ENCODE measurements at regions not wholly inside any gene's neighbourhood (a gene's known extent, or its start where the extent isn't known, plus 50 kb on each side); places are given as distances from the start of the nearest gene placed in this dataset.
A peak's percentile ranks its signal among the peaks of the same experiment; 100 is the strongest.

GRCh38 chr18:38635709-38636430 is 1070.3 kb upstream of the CELF4 start:
- ATAC-seq (peak; percentile 51 to 80 (median 58)), DNase-seq (peak in 1 of 5 donors; percentile 15)
- Histone ChIP-seq H3K36me3 (no peaks in the 10 kb centered on the region), H3K4me3 (no peak overlapping the region), H3K4me1 (peaks cover 0 to 30% (median 12%) of the 10 kb centered on the region in 12 donors), H3K9me3 (peaks cover 0 to 16% (median 0%) of the 10 kb centered on the region in 12 donors), H3K27me3 (no peaks in the 10 kb centered on the region), H3K27ac (peak overlapping the region in 4 of 12 donors; percentile 6 to 49 (median 22))
- intact Hi-C loops (cut with DNase I), result no loop called here
- no peak for TF ChIP-seq POLR2A (IDR thresholded peaks at IDR 0.05)
- no peak for TF ChIP-seq CTCF (IDR thresholded peaks at IDR 0.05)

- Histone ChIP-seq H3K36me3 (no peaks in the 10 kb centered on the region), H3K4me1 (peaks cover 0 to 30% (median 12%) of the 10 kb centered on the region in 12 donors), H3K4me3 (no peak overlapping the region), H3K27me3 (no peaks in the 10 kb centered on the region), H3K27ac (peak overlapping the region in 1 of 12 donors; percentile 23), H3K9me3 (peaks cover 0 to 6% (median 0%) of the 10 kb centered on the region in 12 donors)
- TF ChIP-seq CTCF (IDR thresholded peaks at IDR 0.05), result no peak
- TF ChIP-seq POLR2A (IDR thresholded peaks at IDR 0.05), result no peak
- intact Hi-C loops (cut with DNase I), result no loop called here
- no peak for DNase-seq
- ATAC-seq, result peak in 1 of 4 donors; percentile 24
- 25 to 51% (median 36%) methylated on average over 2 of the region's 2 CpGs for WGBS, 4 donors
Observed at GRCh38 chr18:38634117-38634516, 1068.5 kb upstream of the CELF4 start.

DNA sequence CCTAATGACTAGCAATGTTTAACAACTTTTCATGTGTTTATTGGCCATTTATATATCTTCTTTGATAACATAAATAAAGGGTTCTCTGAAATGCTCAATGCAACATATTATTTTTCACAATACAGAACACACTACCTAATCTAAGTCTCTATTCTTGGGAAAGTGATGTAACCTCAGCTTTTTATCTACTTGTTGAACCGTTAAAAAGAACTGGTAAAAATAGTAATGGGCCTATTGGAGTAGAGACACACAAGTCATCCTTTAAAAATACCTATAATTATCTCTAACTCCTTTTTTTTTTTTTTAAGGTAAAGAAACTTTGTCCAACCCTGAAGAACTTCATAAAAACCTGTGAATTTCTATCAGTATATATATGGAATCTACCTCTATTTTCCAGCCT is 1067.7 kb upstream of the CELF4 start:
- H3K9me3 ChIP-seq, result peaks cover 0 to 1% (median 0%) of the 10 kb centered on the region in 12 donors
- no peaks in the 10 kb centered on the region for H3K36me3 ChIP-seq
- intact Hi-C loops (cut with DNase I), result no loop called here
- DNase-seq, result no peak
- TF ChIP-seq CTCF (IDR thresholded peaks at IDR 0.05) (no peak), POLR2A (IDR thresholded peaks at IDR 0.05) (no peak)
- peak overlapping the region in 3 of 12 donors; percentile 3 to 23 (median 3) for H3K27ac ChIP-seq
- ATAC-seq, result peak in 3 of 4 donors; percentile 58 to 76 (median 69)
- whole genome bisulfite sequencing, 4 donors, result 18 to 32% (median 30%) methylated on average over 1 of the region's 1 CpG
- no peaks in the 10 kb centered on the region for H3K27me3 ChIP-seq
- no peak overlapping the region for H3K4me3 ChIP-seq
- H3K4me1 ChIP-seq, result peaks cover 0 to 30% (median 12%) of the 10 kb centered on the region in 12 donors

DNA sequence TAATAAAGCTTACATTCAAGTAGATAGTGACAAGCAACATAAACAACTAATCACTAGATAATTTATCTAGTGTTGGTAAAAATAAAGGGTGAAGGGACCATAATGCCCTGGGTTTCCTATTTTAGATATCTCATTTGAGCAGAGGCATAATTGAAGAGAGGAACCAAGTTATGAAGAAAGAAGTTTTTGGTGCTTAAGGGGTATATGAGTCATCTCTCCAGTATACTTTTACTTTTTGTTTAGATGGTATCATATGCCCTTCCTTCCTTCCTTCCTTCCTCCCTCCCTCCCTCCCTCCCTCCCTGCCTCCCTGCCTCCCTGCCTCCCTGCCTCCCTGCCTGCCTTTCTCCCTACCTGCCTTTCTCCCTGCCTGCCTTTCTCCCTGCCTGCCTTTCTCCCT is 1053.5 kb upstream of the CELF4 start:
- peaks cover 0 to 3% (median 0%) of the 10 kb centered on the region in 12 donors for H3K4me1 ChIP-seq
- DNase-seq (no peak), ATAC-seq (no peak)
- no peaks in the 10 kb centered on the region for H3K27me3 ChIP-seq
- no peak overlapping the region for H3K27ac ChIP-seq
- TF ChIP-seq CTCF (IDR thresholded peaks at IDR 0.05) (no peak), POLR2A (IDR thresholded peaks at IDR 0.05) (no peak)
- H3K4me3 ChIP-seq, result no peak overlapping the region
- intact Hi-C loops (cut with DNase I), result loop anchor here in 1 of 10 donors (10.0 kb wide), 1 partner anchor 126 kb away; no protein-coding TSS in a partner anchor
- peaks cover 0 to 8% (median 0%) of the 10 kb centered on the region in 12 donors for H3K9me3 ChIP-seq
- no peaks in the 10 kb centered on the region for H3K36me3 ChIP-seq
